HEK293T (cell line): ENCODE measurements at regions not wholly inside any gene's neighbourhood (a gene's known extent, or its start where the extent isn't known, plus 50 kb on each side); places are given as distances from the start of the nearest gene placed in this dataset.
"Not testable (repeated sequence)": the region's sequence is repeated elsewhere in the genome, so short reads cannot be mapped to it uniquely, and the experiment has no call there.

Experiments
- CTCF ChIA-PET: fragments of 350-600 bp; formaldehyde crosslinking; extraction: SDS; loops from one replicate; lab custom pipeline; 2021; ENCODE audit warnings: antibody characterized with exemption, inconsistent platforms; lab: Yijun Ruan, JAX
- POLR2A ChIA-PET: fragments of 350-600 bp; formaldehyde crosslinking; extraction: SDS; loops from one replicate; lab custom pipeline; 2020; ENCODE audit warnings: antibody characterized with exemption, inconsistent platforms; lab: Yijun Ruan, JAX
- DNase-seq: peaks from one replicate; pipeline ENCODE4 v3.0.0; 2012; ENCODE audit warnings: mixed read lengths; ENCODE audit errors: extremely low spot score
- ARNT ChIP-seq: fragments of 450-650 bp; IDR thresholded peaks from 2 replicates; pipeline ENCODE4 v1.6.1; 2017; ENCODE audit warnings: mild to moderate bottlenecking
- BHLHE40 ChIP-seq: fragments of 450-650 bp; IDR thresholded peaks from 2 replicates; pipeline ENCODE4 v1.6.1; 2016; ENCODE audit warnings: mild to moderate bottlenecking, moderate library complexity, borderline replicate concordance
- CTBP1 ChIP-seq: fragments of 450-650 bp; IDR thresholded peaks from 2 replicates; pipeline ENCODE4 v1.6.1; 2016; ENCODE audit warnings: borderline replicate concordance
- ELF4 ChIP-seq: fragments of 450-650 bp; IDR thresholded peaks from 2 replicates; pipeline ENCODE4 v1.6.1; 2017; ENCODE audit warnings: antibody characterized with exemption
- FOXA1 ChIP-seq: fragments of 450-650 bp; IDR thresholded peaks from 2 replicates; pipeline ENCODE4 v1.6.1; 2016; ENCODE audit warnings: mild to moderate bottlenecking
- FOXK2 ChIP-seq: fragments of 450-650 bp; IDR thresholded peaks from 2 replicates; pipeline ENCODE4 v1.6.1; 2016; ENCODE audit warnings: mild to moderate bottlenecking
- FOXM1 ChIP-seq: fragments of 450-650 bp; IDR thresholded peaks from 2 replicates; pipeline ENCODE4 v1.6.1; 2017; ENCODE audit warnings: mild to moderate bottlenecking, borderline replicate concordance
- HDGF ChIP-seq: fragments of 450-650 bp; IDR thresholded peaks from 2 replicates; pipeline ENCODE4 v1.6.1; 2017; ENCODE audit warnings: antibody characterized with exemption, borderline replicate concordance
- L3MBTL2 ChIP-seq: fragments of 450-650 bp; conservative IDR thresholded peaks from 2 replicates; pipeline ENCODE4 v1.6.1; 2016; ENCODE audit warnings: mild to moderate bottlenecking
- LEF1 ChIP-seq: fragments of 450-650 bp; IDR thresholded peaks from 2 replicates; pipeline ENCODE4 v1.6.1; 2017; ENCODE audit warnings: mild to moderate bottlenecking, borderline replicate concordance
- NFRKB ChIP-seq: fragments of 450-650 bp; IDR thresholded peaks from 2 replicates; pipeline ENCODE4 v1.6.1; 2016; ENCODE audit warnings: mild to moderate bottlenecking, moderate library complexity
- PKNOX1 ChIP-seq: fragments of 450-650 bp; IDR thresholded peaks from 2 replicates; pipeline ENCODE4 v1.6.1; 2016
- SP1 ChIP-seq: fragments of 450-650 bp; IDR thresholded peaks from 2 replicates; pipeline ENCODE4 v1.6.1; 2017
- SUZ12 ChIP-seq: fragments of 450-650 bp; IDR thresholded peaks from 2 replicates; pipeline ENCODE4 v1.6.1; 2016; ENCODE audit warnings: mild to moderate bottlenecking
- TARDBP ChIP-seq: fragments of 450-650 bp; IDR thresholded peaks from 2 replicates; pipeline ENCODE4 v1.6.1; 2016
- ZNF384 ChIP-seq: fragments of 450-650 bp; IDR thresholded peaks from 2 replicates; pipeline ENCODE4 v1.6.1; 2016

GRCh38 chr5:99033014-99033900 lies 104.5 kb upstream of the CHD1 start:
- ChIA-PET CTCF (interaction anchor here (1.5 to 3.0 kb wide), 4 partner anchors 11 to 129 kb away, joined by 5 to 13 read pairs (median 8); no protein-coding TSS in a partner anchor), POLR2A (interaction anchor here (1.0 kb wide), 1 partner anchor 103 kb away, joined by 4 read pairs; no protein-coding TSS in a partner anchor)
- TF ChIP-seq TARDBP = no peak
- TF ChIP-seq ARNT = no peak
- TF ChIP-seq ELF4 = no peak
- no peak for TF ChIP-seq NFRKB
- TF ChIP-seq FOXK2 = no peak
- no peak for TF ChIP-seq CTBP1
- TF ChIP-seq LEF1 = no peak
- TF ChIP-seq FOXA1 = no peak
- TF ChIP-seq SUZ12 = no peak
- TF ChIP-seq BHLHE40 = no peak
- no peak for TF ChIP-seq FOXM1
- TF ChIP-seq SP1 = no peak
- no peak for TF ChIP-seq HDGF
- TF ChIP-seq ZNF384 = no peak
- no peak for TF ChIP-seq L3MBTL2
- TF ChIP-seq PKNOX1 = no peak
- DNase-seq = no peak

GRCh38 chr5:99032234-99033013 lies 103.6 kb upstream of the CHD1 start:
- no peak for TF ChIP-seq BHLHE40
- no peak for TF ChIP-seq ELF4
- no peak for TF ChIP-seq LEF1
- no peak for TF ChIP-seq FOXM1
- TF ChIP-seq SUZ12 = no peak
- no peak for TF ChIP-seq HDGF
- TF ChIP-seq PKNOX1 = no peak
- ChIA-PET CTCF (interaction anchor here (0.6 to 3.0 kb wide), 6 partner anchors 12 to 128 kb away, joined by 3 to 13 read pairs (median 6); no protein-coding TSS in a partner anchor), POLR2A (interaction anchor here (1.0 kb wide), 1 partner anchor 103 kb away, joined by 4 read pairs; no protein-coding TSS in a partner anchor)
- peak; percentile 60 for DNase-seq

GRCh38 chr5:99030906-99031440 lies 102.2 kb upstream of the CHD1 start:
- CTCF ChIA-PET = interaction anchor here (3.0 kb wide), 1 partner anchor 127 kb away, joined by 13 read pairs; no protein-coding TSS in a partner anchor
- POLR2A ChIA-PET = no interaction called here
- TF ChIP-seq FOXA1 (no peak), LEF1 (no peak)
- DNase-seq = no peak

GRCh38 chr5:99029172-99029571 lies 100.4 kb upstream of the CHD1 start:
- ChIA-PET POLR2A (no interaction called here), CTCF (no interaction called here)
- no peak for DNase-seq
- TF ChIP-seq HDGF (no peak), FOXM1 (no peak), TARDBP (no peak), CTBP1 (no peak), ZNF384 (no peak), SUZ12 (no peak), ELF4 (no peak), FOXK2 (no peak), LEF1 (no peak), ARNT (no peak), FOXA1 (no peak), NFRKB (no peak)

GRCh38 chr5:99028170-99028569 lies 99.4 kb upstream of the CHD1 start:
- CTCF ChIA-PET, DNase-seq, POLR2A ChIA-PET: not testable (repeated sequence)

- ChIA-PET POLR2A (interaction anchor here (1.3 to 2.4 kb wide), 2 partner anchors 85 to 96 kb away, joined by 3 to 12 read pairs; partner anchors contain the start of gene CHD1), CTCF (interaction anchor here (0.9 kb wide), 1 partner anchor 120 kb away, joined by 3 read pairs; no protein-coding TSS in a partner anchor)
- TF ChIP-seq TARDBP (no peak), LEF1 (no peak), FOXK2 (no peak), ELF4 (no peak)
These were observed 96.7 kb upstream of the CHD1 start for GRCh38 chr5:99025298-99026045.

More at GRCh38 chr5:99025298-99026045, 96.7 kb upstream of the CHD1 start:
- no peak for DNase-seq
